ENCODE measurements at regions not wholly inside any gene's neighbourhood (a gene's known extent, or its start where the extent isn't known, plus 50 kb on each side); places are given as distances from the start of the nearest gene placed in this dataset.

GRCh38 chr9:78654324-78654723 lies 357.4 kb downstream of the PSAT1 start:
- no peak for DNase-seq (ENCODE audit: low spot score)
- POLR2A ChIA-PET (ENCODE audit: low non-redundant PET), result no interaction called here
- Histone ChIP-seq H3K4me3 (ENCODE audit: low read depth, low read length, poor library complexity, severe bottlenecking) (no peak overlapping the region), H3K9me3 (ENCODE audit: low read depth, low read length, poor library complexity, severe bottlenecking) (no peaks in the 10 kb centered on the region), H3K27ac (ENCODE audit: low read depth, low read length, poor library complexity, severe bottlenecking) (no peak overlapping the region), H3K27me3 (replicated peaks; ENCODE audit: insufficient read depth, low read depth, low read length, poor library complexity) (peaks cover 4% of the 10 kb centered on the region), H3K4me1 (ENCODE audit: insufficient read depth, low read length, poor library complexity, severe bottlenecking) (no peaks in the 10 kb centered on the region), H3K36me3 (ENCODE audit: insufficient read depth, low read length, poor library complexity, severe bottlenecking) (no peaks in the 10 kb centered on the region)
- TF ChIP-seq EZH2 (IDR thresholded peaks at IDR 0.05; ENCODE audit: borderline replicate concordance, low read depth, low read length, poor library complexity, severe bottlenecking) (no peak), CTCF (conservative IDR thresholded peaks at IDR 0.05; ENCODE audit: low read depth, low read length) (no peak)
- CTCF ChIA-PET, result no interaction called here
- intact Hi-C loops (cut with micrococcal nuclease; ENCODE audit: unreplicated experiment), result no loop called here
- no TSS peak for BruUV-seq (replicated peaks)

GRCh38 chr9:78663369-78663768 lies 366.4 kb downstream of the PSAT1 start:
- H3K4me3 ChIP-seq (ENCODE audit: low read depth, low read length, poor library complexity, severe bottlenecking), result no peak overlapping the region
- no peaks in the 10 kb centered on the region for H3K36me3 ChIP-seq (ENCODE audit: insufficient read depth, low read length, poor library complexity, severe bottlenecking)
- no peaks in the 10 kb centered on the region for H3K9me3 ChIP-seq (ENCODE audit: low read depth, low read length, poor library complexity, severe bottlenecking)
- ChIA-PET CTCF (no interaction called here), POLR2A (ENCODE audit: low non-redundant PET) (no interaction called here)
- no peak for DNase-seq (ENCODE audit: low spot score)
- intact Hi-C loops (cut with micrococcal nuclease; ENCODE audit: unreplicated experiment), result no loop called here
- no TSS peak for BruUV-seq (replicated peaks)
- peaks cover 59% of the 10 kb centered on the region for H3K27me3 ChIP-seq (replicated peaks; ENCODE audit: insufficient read depth, low read depth, low read length, poor library complexity)
- H3K4me1 ChIP-seq (ENCODE audit: insufficient read depth, low read length, poor library complexity, severe bottlenecking), result no peaks in the 10 kb centered on the region
- no peak overlapping the region for H3K27ac ChIP-seq (ENCODE audit: low read depth, low read length, poor library complexity, severe bottlenecking)
- TF ChIP-seq CTCF (conservative IDR thresholded peaks at IDR 0.05; ENCODE audit: low read depth, low read length), result no peak
- no peak for TF ChIP-seq EZH2 (IDR thresholded peaks at IDR 0.05; ENCODE audit: borderline replicate concordance, low read depth, low read length, poor library complexity, severe bottlenecking)

GRCh38 chr9:78664370-78664769 lies 367.4 kb downstream of the PSAT1 start:
- intact Hi-C loops (cut with micrococcal nuclease; ENCODE audit: unreplicated experiment), result no loop called here
- no peaks in the 10 kb centered on the region for H3K9me3 ChIP-seq (ENCODE audit: low read depth, low read length, poor library complexity, severe bottlenecking)

More at GRCh38 chr9:78664370-78664769, 367.4 kb downstream of the PSAT1 start:
- Histone ChIP-seq H3K4me3 (ENCODE audit: low read depth, low read length, poor library complexity, severe bottlenecking) (no peak overlapping the region), H3K4me1 (ENCODE audit: insufficient read depth, low read length, poor library complexity, severe bottlenecking) (no peaks in the 10 kb centered on the region), H3K36me3 (ENCODE audit: insufficient read depth, low read length, poor library complexity, severe bottlenecking) (no peaks in the 10 kb centered on the region), H3K27me3 (replicated peaks; ENCODE audit: insufficient read depth, low read depth, low read length, poor library complexity) (peaks cover 61% of the 10 kb centered on the region), H3K27ac (ENCODE audit: low read depth, low read length, poor library complexity, severe bottlenecking) (no peak overlapping the region)
- DNase-seq (ENCODE audit: low spot score), result no peak
- no TSS peak for BruUV-seq (replicated peaks)
- ChIA-PET POLR2A (ENCODE audit: low non-redundant PET) (no interaction called here), CTCF (no interaction called here)
- TF ChIP-seq EZH2 (IDR thresholded peaks at IDR 0.05; ENCODE audit: borderline replicate concordance, low read depth, low read length, poor library complexity, severe bottlenecking) (no peak), CTCF (conservative IDR thresholded peaks at IDR 0.05; ENCODE audit: low read depth, low read length) (no peak)

Measured in A673 (cell line).